HG03139 (cell line): ENCODE measurements at regions not wholly inside any gene's neighbourhood (a gene's known extent, or its start where the extent isn't known, plus 50 kb on each side); places are given as distances from the start of the nearest gene placed in this dataset.
A peak's percentile ranks its signal among the peaks of the same experiment; 100 is the strongest.
"Not testable (repeated sequence)": the region's sequence is repeated elsewhere in the genome, so short reads cannot be mapped to it uniquely, and the experiment has no call there.

Experiments used
- ATAC-seq: cut with Tn5 transposase; IDR thresholded peaks from one replicate; pipeline ENCODE4 v1.9.1; 2021; ENCODE audit not compliant: unreplicated experiment

GRCh38 chr21:7743940-7744339, 2777.4 kb upstream of the TPTE start:
- ATAC-seq, result not testable (repeated sequence)

- peak; percentile 88 for ATAC-seq
Observed at GRCh38 chr21:7744406-7745099, 2776.8 kb upstream of the TPTE start.

- ATAC-seq, result peak; percentile 72
Observed at GRCh38 chr21:7745100-7745450, 2776.3 kb upstream of the TPTE start.

GRCh38 chr21:7747964-7748363, 2773.4 kb upstream of the TPTE start:
- ATAC-seq, result not testable (repeated sequence)

DNA sequence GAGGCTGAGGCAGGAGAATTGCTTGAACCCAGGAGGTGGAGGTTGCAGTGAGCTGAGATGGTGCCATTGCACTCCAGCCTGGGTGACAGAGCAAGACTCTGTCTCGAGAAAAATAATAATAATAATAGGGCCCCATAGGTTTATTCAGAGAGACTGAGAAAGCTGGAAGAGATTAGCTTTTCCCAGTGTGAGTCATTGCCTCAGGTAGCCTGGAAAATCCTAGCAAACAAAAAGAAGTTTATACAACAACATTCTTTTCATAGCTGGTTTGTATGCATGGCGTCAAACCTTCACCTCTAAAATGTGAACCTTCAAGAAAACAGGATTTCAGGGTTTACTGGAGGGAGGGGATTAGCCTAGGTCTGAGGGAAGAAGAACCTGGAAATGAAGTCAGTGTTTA, 2768.8 kb upstream of the TPTE start:
- ATAC-seq, result not testable (repeated sequence)

DNA sequence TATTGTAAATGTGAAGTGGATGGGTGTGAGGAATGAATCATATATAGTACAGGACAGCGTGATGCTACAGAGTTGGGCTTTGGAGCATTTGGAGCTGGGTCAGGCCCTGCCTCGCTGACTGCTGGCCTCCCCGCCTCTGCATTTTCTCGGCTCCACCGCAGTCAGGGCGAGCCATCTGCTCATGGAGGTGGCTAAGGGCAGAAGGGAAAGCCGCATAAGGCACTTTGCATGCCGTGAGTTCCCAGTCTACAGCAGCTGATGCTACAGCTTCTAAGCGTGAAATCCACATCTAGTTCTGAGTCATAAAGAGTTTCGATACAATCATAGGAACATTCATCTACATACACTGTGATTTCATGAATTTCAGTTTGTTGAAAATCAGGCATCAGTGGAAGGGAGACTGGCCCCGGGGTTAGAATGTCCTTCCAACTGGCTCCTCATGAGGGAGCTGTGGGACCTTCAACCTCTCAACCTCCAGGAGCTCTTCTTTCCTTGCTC, 2768.0 kb upstream of the TPTE start:
- not testable (repeated sequence) for ATAC-seq

DNA sequence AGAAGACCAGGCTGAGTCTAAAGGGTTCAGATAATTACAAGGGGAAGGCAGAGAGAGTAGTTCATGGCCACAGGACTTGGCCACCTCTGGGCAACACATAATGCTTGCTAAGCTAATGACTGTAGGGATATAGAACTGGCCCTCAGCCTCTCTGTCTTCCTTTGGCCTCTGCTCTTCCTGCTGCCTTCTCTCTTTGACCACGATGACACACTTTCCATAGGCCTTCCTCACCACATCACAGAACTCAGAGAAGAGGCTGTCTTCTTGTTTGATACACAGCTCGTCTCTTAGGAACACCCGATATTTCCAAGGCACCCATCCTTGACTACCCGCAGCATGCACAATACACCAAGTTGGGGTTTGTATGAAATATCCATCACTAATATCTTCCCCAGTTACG, 2751.4 kb upstream of the TPTE start:
- not testable (repeated sequence) for ATAC-seq

DNA sequence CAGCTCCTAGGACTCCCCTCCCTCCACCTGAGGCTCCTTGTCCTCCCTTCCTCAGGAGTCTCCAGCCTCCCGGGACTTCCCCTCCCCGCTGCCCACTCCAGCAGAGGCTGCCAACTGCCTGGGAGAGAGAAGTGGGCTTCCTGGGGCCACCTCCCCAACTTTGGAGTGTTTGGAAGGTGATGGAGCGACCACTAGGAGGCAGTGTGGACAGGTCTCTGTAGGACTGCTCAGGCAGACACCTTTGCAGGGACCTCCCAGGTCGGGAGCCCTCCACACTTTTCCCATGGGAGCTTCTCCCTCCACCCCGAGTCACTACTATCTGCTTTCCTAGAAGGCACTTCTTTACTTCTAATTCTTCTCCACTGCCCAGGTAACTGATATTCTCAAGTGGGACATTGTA, 2747.2 kb upstream of the TPTE start:
- not testable (repeated sequence) for ATAC-seq

DNA sequence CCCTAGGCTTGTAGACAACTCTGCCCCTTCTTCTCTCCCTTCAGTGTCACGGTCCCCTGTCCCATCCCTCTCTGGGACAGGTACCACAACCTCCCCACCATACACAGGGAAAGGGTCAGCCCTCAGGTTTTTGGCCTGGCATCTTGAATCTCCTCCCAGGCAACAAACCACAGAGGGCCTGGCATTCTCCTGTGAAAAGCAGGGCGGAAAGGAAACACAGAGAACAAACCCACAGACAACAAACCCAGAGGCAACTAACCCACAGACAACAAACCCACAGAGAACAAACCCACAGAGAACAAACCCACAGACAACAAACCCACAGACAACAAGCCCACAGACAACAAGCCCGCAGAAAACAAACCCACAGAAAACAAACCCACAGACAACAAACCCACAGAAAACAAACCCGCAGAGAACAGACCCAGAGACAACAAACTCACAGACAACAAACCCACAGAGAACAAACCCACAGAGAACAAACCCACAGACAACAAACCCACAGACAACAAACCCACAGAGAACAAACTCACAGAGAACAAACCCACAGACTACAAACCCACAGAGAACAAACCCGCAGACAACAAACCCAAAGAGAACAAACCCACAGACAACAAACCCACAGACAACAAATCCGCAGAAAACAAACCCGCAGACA, 2745.9 kb upstream of the TPTE start:
- ATAC-seq, result not testable (repeated sequence)

- ATAC-seq, result not testable (repeated sequence)
Observed at GRCh38 chr21:7776035-7776434, 2745.3 kb upstream of the TPTE start.

DNA sequence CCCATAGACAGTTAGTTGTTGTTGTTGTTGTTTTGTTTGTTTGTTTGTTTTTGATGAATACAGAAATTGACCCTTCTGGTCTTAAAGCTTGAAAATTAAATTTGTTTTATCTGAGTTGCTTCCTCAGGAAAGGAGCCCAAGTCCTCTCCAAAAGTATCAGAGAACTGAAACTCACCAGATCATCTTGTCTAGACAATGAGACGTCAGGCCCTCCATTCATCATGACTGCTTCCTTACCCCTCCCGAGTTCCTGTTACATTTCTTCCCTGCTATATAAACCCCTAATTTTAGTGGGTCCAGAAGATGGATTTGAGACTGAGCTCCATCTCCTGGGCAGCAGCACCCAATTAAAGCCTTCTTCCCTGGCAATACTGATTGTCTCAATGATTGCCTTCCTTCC, 2744.8 kb upstream of the TPTE start:
- not testable (repeated sequence) for ATAC-seq

GRCh38 chr21:7777289-7777688, 2744.1 kb upstream of the TPTE start:
- ATAC-seq, result not testable (repeated sequence)

DNA sequence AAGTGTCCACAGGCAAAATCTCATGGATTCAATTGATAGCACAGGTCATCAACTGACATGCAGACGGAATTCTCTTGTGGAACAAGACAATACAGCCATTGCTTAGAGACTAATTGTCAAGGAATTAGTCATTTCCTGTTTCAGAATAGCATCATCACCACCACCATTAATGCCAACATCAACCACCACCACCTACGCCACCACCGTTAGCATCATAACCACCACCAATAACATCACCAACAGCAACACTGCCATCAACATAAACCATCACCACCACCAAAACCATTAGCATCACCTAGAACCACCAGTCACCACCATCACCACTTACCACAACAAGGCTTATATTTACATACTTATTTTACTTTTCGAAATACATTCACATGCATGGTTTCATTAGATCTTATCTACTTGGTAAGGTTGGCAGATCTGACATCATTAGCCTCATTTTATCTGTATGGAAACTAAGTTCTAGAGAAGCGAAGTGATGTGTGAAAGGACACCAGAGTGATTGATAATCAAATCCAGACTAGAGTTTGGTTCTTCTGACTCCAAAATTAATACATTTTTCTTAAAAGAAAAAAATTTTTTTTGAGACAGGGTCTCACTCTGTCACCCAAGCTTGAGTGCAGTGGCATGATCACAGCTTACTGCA, 2733.8 kb upstream of the TPTE start:
- ATAC-seq, result not testable (repeated sequence)

DNA sequence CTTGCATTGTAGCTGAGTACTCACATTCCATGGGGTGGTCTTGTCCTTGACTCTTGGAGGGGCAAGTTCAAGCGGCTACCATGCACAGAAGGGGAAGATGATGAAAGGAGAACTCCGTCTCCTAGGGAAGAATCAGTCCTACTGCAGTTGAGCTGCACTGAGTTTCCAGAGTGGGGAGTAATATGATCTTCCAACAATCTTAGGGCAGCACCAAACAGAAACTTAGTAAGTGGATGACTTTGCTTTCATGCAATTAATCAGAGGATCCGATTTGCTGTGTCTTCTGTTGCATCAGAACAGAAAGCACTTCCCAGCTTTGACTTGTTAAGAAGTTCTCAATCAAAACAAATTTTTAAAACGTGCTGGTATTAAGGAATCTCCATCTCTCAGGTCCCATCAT, 2727.6 kb upstream of the TPTE start:
- ATAC-seq, result not testable (repeated sequence)

DNA sequence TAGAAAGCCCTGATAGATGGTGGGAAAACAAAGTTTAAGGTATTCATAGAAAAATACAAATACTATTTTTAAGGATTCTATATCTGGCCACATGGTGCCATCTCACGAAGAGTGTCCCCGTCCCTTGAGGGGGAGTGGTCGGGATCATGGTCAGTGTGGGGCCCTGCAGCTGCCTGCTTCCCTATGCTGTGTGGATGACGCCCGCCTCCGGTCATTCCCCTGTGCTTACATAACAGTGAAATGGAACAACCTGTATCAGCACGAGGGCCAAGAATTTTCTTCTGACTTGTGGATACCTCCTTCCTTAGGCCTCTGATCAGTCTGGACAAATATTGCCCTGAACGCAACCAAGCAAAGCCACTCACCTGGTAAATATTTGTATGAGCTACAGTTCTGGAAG, 2724.1 kb upstream of the TPTE start:
- not testable (repeated sequence) for ATAC-seq

- ATAC-seq, result not testable (repeated sequence)
Observed at GRCh38 chr21:7798446-7798845, 2722.9 kb upstream of the TPTE start.

DNA sequence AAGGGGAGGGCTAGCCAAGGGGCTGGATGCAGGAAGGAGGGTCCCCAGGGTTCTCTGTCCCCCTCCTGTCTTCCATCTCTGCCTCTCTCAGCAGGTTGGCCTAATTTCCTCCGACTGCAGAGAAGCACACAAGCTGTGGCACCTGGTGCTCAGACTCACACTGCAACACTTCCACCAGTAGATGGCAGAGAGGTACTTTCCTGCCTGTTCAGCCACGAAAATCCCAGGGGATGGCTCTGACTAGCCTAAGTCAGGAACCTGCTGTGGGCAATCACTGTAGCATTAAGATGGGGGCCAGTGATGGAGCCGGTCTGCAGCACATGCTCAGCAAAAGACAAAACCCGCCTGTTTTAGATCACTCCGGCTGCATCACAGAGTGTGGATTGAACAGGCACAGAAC, 2721.7 kb upstream of the TPTE start:
- not testable (repeated sequence) for ATAC-seq

DNA sequence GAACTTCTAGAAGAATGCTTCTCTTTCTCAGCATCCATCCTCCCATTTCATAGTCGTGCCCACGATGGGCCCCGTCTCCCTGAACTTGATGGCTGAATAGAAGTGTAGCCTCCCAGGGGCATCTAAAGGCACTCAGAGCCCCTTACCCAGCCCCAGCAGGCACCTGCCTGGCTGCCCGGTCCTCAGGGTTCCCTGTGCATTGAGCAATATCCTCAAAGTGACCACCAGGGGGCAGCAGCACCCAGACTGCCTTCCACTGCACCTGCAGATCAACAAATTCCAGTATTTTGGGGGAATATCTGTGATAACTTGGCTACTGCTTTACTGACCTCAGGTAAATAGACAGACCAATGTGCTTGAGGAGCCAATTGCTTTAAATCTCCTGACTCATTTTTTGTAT, 2707.9 kb upstream of the TPTE start:
- ATAC-seq, result not testable (repeated sequence)

GRCh38 chr21:7817013-7817412, 2704.4 kb upstream of the TPTE start:
- not testable (repeated sequence) for ATAC-seq

DNA sequence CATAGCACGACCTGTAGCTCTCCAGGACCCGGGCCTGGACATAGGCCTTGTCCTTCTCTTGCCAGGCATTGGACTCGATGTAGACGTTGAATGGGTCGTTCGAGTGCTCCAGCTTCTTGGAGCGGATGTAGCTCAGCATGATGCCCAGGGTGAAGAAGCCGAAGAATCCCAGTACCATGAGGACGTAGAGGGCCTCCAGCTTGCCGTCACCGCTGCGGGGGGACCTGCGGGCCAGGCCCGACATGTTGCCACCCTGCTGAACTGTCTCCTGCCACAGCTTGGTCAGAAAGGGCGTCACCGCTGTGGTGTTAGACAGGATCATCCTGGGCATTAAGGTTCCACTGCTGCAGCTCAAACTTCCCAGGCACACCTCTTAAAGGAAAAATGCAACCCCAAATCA, 2702.1 kb upstream of the TPTE start:
- not testable (repeated sequence) for ATAC-seq

- not testable (repeated sequence) for ATAC-seq
Observed at GRCh38 chr21:7825627-7826026, 2695.8 kb upstream of the TPTE start.

- not testable (repeated sequence) for ATAC-seq
Observed at GRCh38 chr21:7826174-7826573, 2695.2 kb upstream of the TPTE start.
